SU-DHL-6 (cell line): ENCODE measurements at regions not wholly inside any gene's neighbourhood (a gene's known extent, or its start where the extent isn't known, plus 50 kb on each side); places are given as distances from the start of the nearest gene placed in this dataset.

Experiments
- EZH2phosphoT487 ChIP-seq: fragments of 200-600 bp; sonication (generic), shearing (Covaris generic); conservative IDR thresholded peaks from 2 replicates; pipeline ENCODE4 v1.6.1; 2018; ENCODE audit warnings: mild to moderate bottlenecking, antibody characterized with exemption, low read length, moderate library complexity, mixed read lengths
- TF ChIP-seq, protein P1 (sequence below): fragments of 200-600 bp; sonication (generic); IDR thresholded peaks from one replicate; pipeline ENCODE4 v1.5.1; 2017; ENCODE audit warnings: antibody characterized with exemption, mild to moderate bottlenecking, low read length, moderate library complexity; ENCODE audit not compliant: insufficient read depth, poor library complexity, severe bottlenecking

DNA sequence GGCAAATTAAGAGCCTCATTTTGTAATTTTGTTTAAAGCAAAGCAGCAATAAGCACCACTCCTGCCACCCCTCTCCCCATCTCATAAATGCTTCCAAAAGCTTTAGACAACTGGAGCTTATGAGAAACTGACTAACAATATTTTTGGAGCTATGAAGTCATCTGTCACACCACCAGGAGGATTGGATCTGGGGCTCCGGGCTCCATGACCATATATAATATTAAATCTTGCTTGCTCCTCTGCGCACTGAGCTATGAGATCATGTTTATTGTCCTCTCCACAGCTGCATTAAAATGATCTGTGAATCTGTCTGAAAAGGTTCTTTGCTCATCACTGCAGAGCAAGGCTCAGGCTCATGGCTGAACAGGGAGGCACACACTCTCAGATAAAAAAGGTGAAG, 323.7 kb downstream of the ZNF621 start:
- TF ChIP-seq, protein P1, sequence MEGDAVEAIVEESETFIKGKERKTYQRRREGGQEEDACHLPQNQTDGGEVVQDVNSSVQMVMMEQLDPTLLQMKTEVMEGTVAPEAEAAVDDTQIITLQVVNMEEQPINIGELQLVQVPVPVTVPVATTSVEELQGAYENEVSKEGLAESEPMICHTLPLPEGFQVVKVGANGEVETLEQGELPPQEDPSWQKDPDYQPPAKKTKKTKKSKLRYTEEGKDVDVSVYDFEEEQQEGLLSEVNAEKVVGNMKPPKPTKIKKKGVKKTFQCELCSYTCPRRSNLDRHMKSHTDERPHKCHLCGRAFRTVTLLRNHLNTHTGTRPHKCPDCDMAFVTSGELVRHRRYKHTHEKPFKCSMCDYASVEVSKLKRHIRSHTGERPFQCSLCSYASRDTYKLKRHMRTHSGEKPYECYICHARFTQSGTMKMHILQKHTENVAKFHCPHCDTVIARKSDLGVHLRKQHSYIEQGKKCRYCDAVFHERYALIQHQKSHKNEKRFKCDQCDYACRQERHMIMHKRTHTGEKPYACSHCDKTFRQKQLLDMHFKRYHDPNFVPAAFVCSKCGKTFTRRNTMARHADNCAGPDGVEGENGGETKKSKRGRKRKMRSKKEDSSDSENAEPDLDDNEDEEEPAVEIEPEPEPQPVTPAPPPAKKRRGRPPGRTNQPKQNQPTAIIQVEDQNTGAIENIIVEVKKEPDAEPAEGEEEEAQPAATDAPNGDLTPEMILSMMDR: no peak
- TF ChIP-seq EZH2phosphoT487: no peak
